HG02852 (cell line): ENCODE measurements at regions not wholly inside any gene's neighbourhood (a gene's known extent, or its start where the extent isn't known, plus 50 kb on each side); places are given as distances from the start of the nearest gene placed in this dataset.
"Not testable (repeated sequence)": the region's sequence is repeated elsewhere in the genome, so short reads cannot be mapped to it uniquely, and the experiment has no call there.

Experiments used
- ATAC-seq: cut with Tn5 transposase; IDR thresholded peaks from one replicate; pipeline ENCODE4 v1.9.1; 2021; ENCODE audit warnings: mild to moderate bottlenecking, moderate library complexity; ENCODE audit not compliant: unreplicated experiment

DNA sequence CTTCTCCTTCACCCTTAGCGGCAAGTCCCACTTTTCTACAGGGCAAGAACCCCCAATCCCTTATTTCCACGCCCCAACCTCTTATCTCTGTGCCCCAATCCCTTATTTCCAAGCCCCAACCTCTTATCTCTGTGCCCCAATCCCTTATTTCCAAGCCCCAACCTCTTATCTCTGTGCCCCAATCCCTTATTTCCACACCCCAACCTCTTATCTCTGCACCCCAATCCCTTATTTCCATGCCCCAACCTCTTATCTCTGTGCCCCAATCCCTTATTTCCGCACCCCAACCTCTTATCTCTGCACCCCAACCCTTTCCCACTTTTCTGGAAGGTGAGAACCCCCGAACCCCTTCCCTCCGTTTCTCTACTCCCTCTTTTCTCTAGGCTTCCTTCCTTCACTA, 116.1 kb upstream of the GJE1 start:
- ATAC-seq, result not testable (repeated sequence)

DNA sequence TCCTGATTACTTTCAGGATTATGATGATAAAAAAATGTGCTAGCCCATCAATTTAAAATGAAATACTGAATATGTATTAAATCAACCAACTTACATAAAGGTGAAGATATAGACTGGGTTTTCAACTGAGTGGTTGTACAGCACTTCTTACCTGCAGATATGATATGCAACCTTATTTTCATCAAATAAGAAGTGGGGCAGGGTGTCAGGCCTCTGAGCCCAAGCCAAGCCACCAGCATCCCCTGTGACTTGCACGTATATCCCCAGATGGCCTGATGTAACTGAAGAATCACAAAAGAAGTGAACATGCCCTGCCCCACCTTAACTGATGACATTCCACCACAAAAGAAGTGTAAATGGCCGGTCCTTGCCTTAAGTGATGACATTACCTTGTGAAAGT, 117.3 kb upstream of the GJE1 start:
- ATAC-seq, result not testable (repeated sequence)

- no peak for ATAC-seq
These were observed 117.7 kb upstream of the GJE1 start for GRCh38 chr6:142015011-142015410.

GRCh38 chr6:142014515-142014914, 118.2 kb upstream of the GJE1 start:
- ATAC-seq, result no peak

GRCh38 chr6:142013875-142014495, 118.7 kb upstream of the GJE1 start:
- no peak for ATAC-seq

DNA sequence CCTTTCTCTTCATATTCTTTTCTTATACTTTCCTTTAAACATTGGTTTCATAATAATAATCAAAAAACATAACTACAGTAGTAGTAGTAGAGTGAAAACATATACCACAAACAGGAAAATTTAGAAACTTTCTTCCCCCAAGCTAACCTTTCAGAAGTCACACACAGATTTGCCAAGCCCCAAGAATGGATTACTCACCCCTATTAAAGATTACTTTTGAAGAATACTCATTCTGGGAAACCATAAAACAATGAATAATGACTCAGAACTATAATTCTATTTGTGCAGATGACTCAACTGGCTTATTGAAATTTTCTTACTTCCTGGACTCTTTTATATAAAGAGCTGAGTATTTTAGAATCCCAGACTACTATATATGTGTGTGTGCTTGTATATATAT, 119.4 kb upstream of the GJE1 start:
- ATAC-seq, result peak; percentile 89

DNA sequence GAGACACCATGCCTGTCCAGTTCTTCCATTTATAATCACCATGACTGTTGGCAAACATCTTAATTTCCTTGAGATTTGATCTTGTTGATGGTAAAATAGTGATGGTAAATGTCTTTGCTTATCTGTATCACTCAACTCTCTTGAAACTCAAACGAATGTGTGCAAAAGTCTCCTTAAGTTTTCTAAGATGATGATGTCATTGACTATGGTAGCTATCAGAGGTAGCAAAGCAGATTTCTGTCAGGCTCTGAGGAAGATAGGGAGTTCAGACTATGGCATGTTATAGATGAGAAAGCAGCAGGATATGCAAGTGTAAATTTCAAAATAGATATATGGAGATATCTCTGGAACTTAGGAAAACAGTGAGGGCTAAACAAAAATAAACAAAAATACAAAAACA, 121.0 kb upstream of the GJE1 start:
- no peak for ATAC-seq

- no peak for ATAC-seq
These were observed 121.6 kb upstream of the GJE1 start for GRCh38 chr6:142011156-142011555.

DNA sequence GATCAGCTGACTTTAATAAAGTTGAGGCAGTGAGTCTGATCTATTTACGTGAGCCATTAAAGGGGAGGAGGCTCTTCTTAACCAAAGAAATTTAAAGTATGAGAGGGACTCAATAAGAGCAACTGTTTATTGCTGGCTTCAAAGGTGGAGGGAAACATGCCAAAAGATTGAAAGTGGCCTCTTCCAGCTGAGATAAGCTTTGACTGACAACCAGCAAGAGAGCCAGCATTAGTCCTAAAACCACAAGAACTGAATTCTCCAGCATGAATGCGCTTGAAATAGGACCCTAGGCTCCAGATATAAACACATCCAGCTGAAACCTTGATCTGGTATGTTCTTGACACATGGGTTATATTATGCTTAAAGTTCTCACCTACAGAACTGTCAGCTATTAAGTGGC, 123.1 kb upstream of the GJE1 start:
- ATAC-seq, result no peak

DNA sequence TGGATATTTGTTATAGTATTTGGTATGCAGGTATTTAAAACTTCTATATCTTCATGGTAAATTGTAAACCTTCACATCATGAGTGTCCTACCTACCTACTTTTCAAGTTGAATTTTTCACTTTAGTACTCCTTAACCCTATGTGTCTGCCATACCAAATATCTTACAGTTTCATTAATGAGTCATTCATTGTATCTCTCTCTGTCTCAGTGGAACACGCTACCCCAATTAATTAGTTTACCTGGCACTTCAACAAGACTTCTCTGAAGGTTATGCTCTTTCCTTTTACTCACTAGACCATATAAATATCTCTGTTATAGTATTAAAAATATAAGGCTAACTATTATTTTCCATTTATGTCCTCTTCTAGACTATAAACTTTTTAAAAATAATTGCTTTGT, 123.9 kb upstream of the GJE1 start:
- ATAC-seq, result no peak

- ATAC-seq, result no peak
These were observed 124.5 kb upstream of the GJE1 start for GRCh38 chr6:142008016-142008735.

GRCh38 chr6:142005021-142005420, 127.7 kb upstream of the GJE1 start:
- ATAC-seq, result no peak

- ATAC-seq, result no peak
These were observed 129.8 kb upstream of the GJE1 start for GRCh38 chr6:142002825-142003405.

DNA sequence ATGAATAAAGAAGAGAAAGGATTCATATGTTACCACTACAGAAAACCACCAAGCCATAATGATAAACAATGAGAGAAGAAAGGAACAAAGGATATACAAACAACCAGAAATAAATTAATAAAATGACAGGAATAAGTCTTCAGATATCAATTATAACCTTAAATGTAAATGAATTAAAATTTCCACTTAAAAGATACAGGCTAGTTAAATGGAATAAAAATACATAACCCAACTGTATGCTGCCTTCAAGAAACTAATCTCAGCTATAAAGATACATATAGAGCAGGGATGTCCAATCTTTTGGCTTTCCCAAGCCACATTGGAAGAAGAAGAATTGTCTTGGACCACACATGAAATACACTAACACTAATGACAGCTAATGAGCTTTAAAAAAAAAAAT, 135.9 kb upstream of the GJE1 start:
- ATAC-seq, result no peak

- no peak for ATAC-seq
These were observed 140.6 kb upstream of the GJE1 start for GRCh38 chr6:141992109-141992508.

DNA sequence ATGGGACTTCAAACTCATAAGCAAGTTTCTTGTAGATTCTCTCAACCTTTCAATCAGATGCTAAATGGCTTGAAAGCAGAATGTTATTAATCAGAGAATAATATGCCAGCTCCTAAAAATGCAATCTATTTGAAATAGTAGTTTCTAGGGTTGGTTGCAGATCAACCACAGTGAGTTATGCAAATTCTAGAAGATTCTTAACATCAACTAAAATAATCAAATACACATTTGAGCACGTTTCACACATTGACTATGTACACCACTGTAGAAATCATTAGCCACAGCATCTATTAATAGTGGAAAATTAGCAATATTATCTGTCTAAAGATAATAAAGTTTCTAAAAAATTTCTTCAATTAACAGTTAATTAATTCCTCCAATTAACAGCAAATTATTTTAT, 141.9 kb upstream of the GJE1 start:
- ATAC-seq, result no peak

DNA sequence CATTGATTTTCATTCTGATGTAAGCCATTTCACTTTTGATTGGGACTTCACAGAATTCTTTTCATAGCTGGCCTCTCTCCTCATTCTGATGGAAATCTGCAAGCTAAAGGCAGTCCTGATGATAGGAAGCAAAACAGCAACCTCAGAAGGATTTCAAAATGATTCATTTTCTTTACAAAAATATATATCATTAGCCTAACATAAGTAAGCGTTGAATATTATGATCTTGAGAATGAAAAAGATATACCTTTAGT, 143.1 kb upstream of the GJE1 start:
- no peak for ATAC-seq

DNA sequence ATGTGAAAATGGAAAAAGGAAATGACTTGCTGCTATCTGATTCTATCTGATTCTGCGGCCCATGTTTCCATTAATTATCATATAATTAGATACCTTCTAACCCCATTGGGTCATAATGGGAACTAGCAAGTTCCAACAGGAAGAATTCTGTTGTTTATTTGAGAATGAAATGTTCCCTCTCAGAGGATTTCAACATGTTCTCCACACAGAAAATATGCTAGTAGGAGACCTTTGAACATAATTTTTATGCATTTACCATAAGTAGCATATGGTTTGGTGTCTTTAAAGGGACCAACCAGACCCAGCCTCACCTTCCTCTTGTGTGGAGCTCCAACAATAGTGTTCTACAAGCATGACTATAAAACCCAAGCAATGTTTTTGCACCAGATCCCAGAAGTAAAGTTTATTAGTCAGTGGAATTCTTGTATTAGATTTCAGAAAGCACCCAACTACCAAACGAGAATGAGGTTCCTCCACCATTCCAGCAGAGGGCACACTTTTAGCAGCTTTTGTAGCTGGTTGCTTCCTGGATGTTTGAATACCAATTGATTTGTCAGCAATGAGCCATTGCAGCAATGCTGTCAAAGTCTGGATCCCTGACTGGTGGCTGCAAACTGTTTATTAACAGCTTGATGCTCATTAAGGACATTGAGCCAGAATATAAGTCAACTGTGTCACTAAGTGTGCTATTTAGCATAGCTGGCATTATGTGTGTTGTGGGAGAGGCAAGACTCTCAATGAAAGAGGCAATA, 143.6 kb upstream of the GJE1 start:
- peak; percentile 86 for ATAC-seq

DNA sequence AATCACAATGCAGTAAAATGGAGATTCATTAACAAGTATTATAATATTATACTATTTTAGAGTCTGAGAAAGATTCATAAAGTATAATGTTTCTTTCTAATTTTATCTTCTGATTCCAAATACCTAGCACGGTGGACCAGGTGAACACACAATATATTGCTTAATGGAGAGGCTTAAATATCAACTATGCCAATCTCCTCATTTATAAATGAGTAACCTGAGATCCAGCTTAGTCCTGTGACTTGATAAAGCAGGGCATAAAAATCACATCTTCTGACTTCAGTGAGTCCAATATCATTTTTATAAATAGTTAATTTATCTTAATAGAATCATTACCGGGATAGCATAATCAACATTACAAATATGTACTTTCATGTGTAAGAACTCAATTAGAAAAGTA, 144.4 kb upstream of the GJE1 start:
- ATAC-seq, result no peak

GRCh38 chr6:141986457-141986856, 146.3 kb upstream of the GJE1 start:
- no peak for ATAC-seq

GRCh38 chr6:141981190-141981589, 151.5 kb upstream of the GJE1 start:
- no peak for ATAC-seq

- no peak for ATAC-seq
These were observed 154.9 kb upstream of the GJE1 start for GRCh38 chr6:141977782-141978181.
